Mesodermal cell (in vitro differentiated cells): ENCODE measurements at regions not wholly inside any gene's neighbourhood (a gene's known extent, or its start where the extent isn't known, plus 50 kb on each side); places are given as distances from the start of the nearest gene placed in this dataset.
"Not testable (repeated sequence)": the region's sequence is repeated elsewhere in the genome, so short reads cannot be mapped to it uniquely, and the experiment has no call there.

Experiments used
- H3K27ac ChIP-seq: 2 replicates; pipeline ENCODE4 v1.7.0; 2013; ENCODE audit warnings: mild to moderate bottlenecking, low read depth, low read length, moderate library complexity; ENCODE audit not compliant: severe bottlenecking
- H3K36me3 ChIP-seq: 2 replicates; pipeline ENCODE4 v1.7.1; 2013; ENCODE audit warnings: mild to moderate bottlenecking, low read length, moderate library complexity; ENCODE audit not compliant: control insufficient read depth, insufficient read depth
- H3K4me1 ChIP-seq: one replicate; pipeline ENCODE4 v1.7.1; 2013; ENCODE audit warnings: mild to moderate bottlenecking, low read length; ENCODE audit not compliant: insufficient read depth, control insufficient read depth, poor library complexity, severe bottlenecking
- H3K4me3 ChIP-seq: 2 replicates; pipeline ENCODE4 v1.7.0; 2013; ENCODE audit warnings: low read length, control low read depth, mild to moderate bottlenecking; ENCODE audit not compliant: insufficient read depth, poor library complexity, severe bottlenecking; ENCODE audit errors: extremely low read depth
- H3K9me3 ChIP-seq: 2 replicates; pipeline ENCODE4 v1.7.1; 2013; ENCODE audit warnings: mild to moderate bottlenecking, low read length, moderate library complexity; ENCODE audit not compliant: control insufficient read depth
- WGBS, 2 experiments: methylation state at CpG; one replicate each; pipeline ENCODE4 v1.1.5; 2013; ENCODE audit warnings: missing lambda C conversion rate in 2 of 2; ENCODE audit not compliant: insufficient coverage in 2 of 2; 5-methylcytosine and 5-hydroxymethylcytosine counted together

GRCh38 chr9:42802716-42803115 lies 619.3 kb downstream of the SPATA31A6 start:
- H3K4me1 ChIP-seq, H3K36me3 ChIP-seq, H3K27ac ChIP-seq, H3K4me3 ChIP-seq, H3K9me3 ChIP-seq: not testable (repeated sequence)
- WGBS, 2 experiments: 78 to 96% methylated on average over 3 to 4 of the region's 4 CpGs

- H3K27ac ChIP-seq, H3K4me3 ChIP-seq: not testable (repeated sequence)
- WGBS, 2 experiments: 0 to 25% methylated on average over 1 to 3 of the region's 25 CpGs
These were observed 623.2 kb downstream of the SPATA31A6 start for GRCh38 chr9:42806674-42807073.

GRCh38 chr9:42821468-42821867 lies 638.0 kb downstream of the SPATA31A6 start:
- not testable (repeated sequence) for H3K27ac ChIP-seq, H3K4me1 ChIP-seq, H3K9me3 ChIP-seq, H3K4me3 ChIP-seq, H3K36me3 ChIP-seq
- WGBS, 2 experiments: no CpG with 5 or more reads among the region's 1 CpG

More at GRCh38 chr9:42806674-42807073, 623.2 kb downstream of the SPATA31A6 start:
- H3K36me3 ChIP-seq, H3K9me3 ChIP-seq, H3K4me1 ChIP-seq: not testable (repeated sequence)

- not testable (repeated sequence) for H3K36me3 ChIP-seq, H3K27ac ChIP-seq, H3K9me3 ChIP-seq, H3K4me1 ChIP-seq, H3K4me3 ChIP-seq
- WGBS, 2 experiments: no CpG with 5 or more reads among the region's 3 CpGs
These were observed 664.7 kb downstream of the SPATA31A6 start for GRCh38 chr9:42848156-42848555.

GRCh38 chr9:42850896-42851693 lies 667.6 kb downstream of the SPATA31A6 start:
- not testable (repeated sequence) for H3K4me3 ChIP-seq, H3K9me3 ChIP-seq, H3K4me1 ChIP-seq, H3K36me3 ChIP-seq, H3K27ac ChIP-seq
- WGBS, 2 experiments: 96% methylated on average over 26 of the region's 48 CpGs; no CpG with 5 or more reads in 1 of the 2 experiments

- H3K27ac ChIP-seq, H3K36me3 ChIP-seq, H3K4me1 ChIP-seq, H3K4me3 ChIP-seq, H3K9me3 ChIP-seq: not testable (repeated sequence)
- WGBS, 2 experiments: 67% methylated on average over 3 of the region's 23 CpGs; no CpG with 5 or more reads in 1 of the 2 experiments
These were observed 668.2 kb downstream of the SPATA31A6 start for GRCh38 chr9:42851701-42852100.

GRCh38 chr9:42852133-42852930 lies 668.9 kb downstream of the SPATA31A6 start:
- H3K4me3 ChIP-seq: peak overlapping the region; percentile 33
- 26 to 38% methylated on average over 9 to 48 of the region's 66 CpGs for WGBS, 2 experiments
- H3K36me3 ChIP-seq, H3K9me3 ChIP-seq, H3K27ac ChIP-seq, H3K4me1 ChIP-seq: not testable (repeated sequence)

- not testable (repeated sequence) for H3K4me3 ChIP-seq, H3K9me3 ChIP-seq, H3K4me1 ChIP-seq, H3K36me3 ChIP-seq, H3K27ac ChIP-seq
- 83% methylated on average over 1 of the region's 1 CpG; no CpG with 5 or more reads in 1 of the 2 experiments for WGBS, 2 experiments
These were observed 676.7 kb downstream of the SPATA31A6 start for GRCh38 chr9:42860133-42860532.

GRCh38 chr9:42862465-42862864 lies 679.0 kb downstream of the SPATA31A6 start:
- no CpG with 5 or more reads among the region's 1 CpG for WGBS, 2 experiments
- H3K9me3 ChIP-seq, H3K4me3 ChIP-seq, H3K36me3 ChIP-seq, H3K27ac ChIP-seq, H3K4me1 ChIP-seq: not testable (repeated sequence)
